LHCN-M2 (cell line): ENCODE measurements at regions not wholly inside any gene's neighbourhood (a gene's known extent, or its start where the extent isn't known, plus 50 kb on each side); places are given as distances from the start of the nearest gene placed in this dataset.

ENCODE experiments used
- DNase-seq: peaks from one replicate; pipeline ENCODE4 v3.0.0-alpha.2; 2012; ENCODE audit warnings: low read depth

DNA sequence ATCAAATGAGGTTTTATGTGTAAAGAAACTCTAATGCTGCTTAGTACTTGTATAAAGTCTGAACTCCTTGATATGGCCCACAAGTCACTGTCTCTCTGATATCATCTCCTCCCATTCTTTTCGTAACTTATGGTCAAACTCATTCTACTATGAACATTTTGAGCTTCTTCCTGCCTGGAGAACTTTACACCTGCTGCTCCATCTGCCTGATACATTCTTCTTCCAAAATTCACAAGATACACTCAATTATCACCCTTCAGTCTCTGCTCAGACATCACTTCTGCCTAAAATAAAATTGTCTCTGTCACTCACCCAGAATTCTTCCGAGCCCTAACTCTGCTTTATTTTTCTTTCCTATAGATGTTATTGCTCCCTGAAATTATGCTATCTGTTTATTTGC, 192.8 kb upstream of the LYPLAL1 start:
- no peak for DNase-seq

GRCh38 chr1:218982482-218982881, 191.2 kb upstream of the LYPLAL1 start:
- DNase-seq, result no peak

GRCh38 chr1:218983433-218983832, 190.2 kb upstream of the LYPLAL1 start:
- no peak for DNase-seq

- peak; percentile 14 for DNase-seq
Measured at GRCh38 chr1:218983848-218984247, 189.8 kb upstream of the LYPLAL1 start.

DNA sequence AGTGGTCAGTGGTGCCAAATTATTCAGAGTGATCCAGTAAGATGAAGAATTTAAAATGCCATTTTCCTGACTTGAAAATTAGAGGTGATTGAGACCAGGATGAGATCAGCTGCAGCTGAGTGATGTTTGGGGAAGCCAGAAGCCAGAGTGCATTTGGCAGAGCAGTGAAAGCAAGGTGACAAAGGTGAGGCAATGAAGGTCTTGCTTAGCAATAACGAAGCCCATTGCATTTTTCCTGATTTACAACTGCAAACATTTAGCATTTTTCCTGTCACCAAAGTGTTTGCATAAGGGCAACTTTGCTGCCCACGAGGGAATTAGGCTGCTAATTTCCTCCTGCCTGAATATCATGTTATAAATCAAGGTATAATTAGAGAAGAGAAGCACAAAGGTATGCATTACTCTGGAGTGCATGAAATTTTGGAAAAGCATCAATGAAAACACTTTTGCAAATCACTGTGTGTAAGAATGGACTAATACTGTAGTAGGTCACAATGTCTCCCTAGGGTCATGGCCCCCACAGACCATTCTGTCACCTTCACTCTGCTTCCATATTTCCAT, 188.2 kb upstream of the LYPLAL1 start:
- no peak for DNase-seq

DNA sequence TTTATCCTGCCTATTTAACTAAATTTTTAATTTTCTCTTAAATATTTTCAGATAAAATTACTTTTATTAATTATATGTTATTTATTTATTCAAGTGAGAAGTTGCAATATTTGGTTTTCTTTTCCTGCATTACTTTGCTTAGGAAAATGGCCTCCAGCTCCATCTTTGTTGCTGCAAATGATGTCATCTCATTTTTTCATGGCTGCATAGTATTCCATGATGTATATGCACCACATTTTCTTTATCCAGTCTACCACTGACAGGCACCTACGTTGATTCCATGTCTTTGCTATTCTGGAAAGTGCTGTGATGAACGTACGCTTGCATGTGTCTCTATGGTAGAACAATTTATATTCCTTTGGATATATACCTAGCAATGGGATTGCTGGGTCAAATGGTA, 186.9 kb upstream of the LYPLAL1 start:
- DNase-seq, result no peak

GRCh38 chr1:218990019-218990418, 183.7 kb upstream of the LYPLAL1 start:
- DNase-seq, result no peak

DNA sequence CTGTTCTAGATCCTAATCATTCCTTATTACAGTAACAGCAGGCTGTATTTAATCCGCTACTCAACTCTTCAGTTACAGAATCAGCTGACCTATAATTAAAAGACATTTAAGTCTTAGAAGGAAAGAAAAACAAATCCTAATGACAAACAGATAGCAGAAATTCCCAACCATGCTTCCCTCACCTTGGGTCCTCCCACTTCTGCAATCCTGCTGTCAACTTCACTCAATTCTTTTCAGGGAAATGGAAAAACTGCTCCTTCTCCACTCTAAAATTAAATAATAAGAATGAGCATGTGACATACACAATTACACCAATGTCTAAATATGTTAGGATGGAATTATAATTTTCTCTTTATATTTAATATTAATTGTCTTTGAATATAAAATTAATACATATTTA, 182.6 kb upstream of the LYPLAL1 start:
- DNase-seq, result no peak

DNA sequence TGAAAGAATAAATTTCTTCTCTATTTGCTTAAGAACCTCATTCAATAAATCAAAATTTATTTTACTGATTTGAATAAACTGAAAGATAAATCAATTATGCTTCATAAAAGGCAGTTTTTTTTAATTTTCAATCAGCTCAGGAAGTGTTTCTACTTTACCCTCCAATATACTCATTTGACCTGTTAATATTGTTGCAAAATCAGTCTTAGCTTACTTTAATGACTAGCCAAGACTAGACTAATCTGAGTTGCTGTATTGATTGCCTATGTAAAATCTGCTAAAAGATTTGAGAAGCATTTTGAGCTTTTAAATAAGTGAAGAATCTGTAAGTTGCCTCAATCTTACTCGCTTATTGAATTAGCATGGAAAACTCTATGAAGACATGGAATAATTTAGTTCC, 179.1 kb upstream of the LYPLAL1 start:
- no peak for DNase-seq

GRCh38 chr1:218995091-218995665, 178.5 kb upstream of the LYPLAL1 start:
- no peak for DNase-seq

GRCh38 chr1:218996362-218996761, 177.3 kb upstream of the LYPLAL1 start:
- DNase-seq, result peak; percentile 17

- DNase-seq, result no peak
Measured at GRCh38 chr1:219000005-219000404, 173.7 kb upstream of the LYPLAL1 start.

DNA sequence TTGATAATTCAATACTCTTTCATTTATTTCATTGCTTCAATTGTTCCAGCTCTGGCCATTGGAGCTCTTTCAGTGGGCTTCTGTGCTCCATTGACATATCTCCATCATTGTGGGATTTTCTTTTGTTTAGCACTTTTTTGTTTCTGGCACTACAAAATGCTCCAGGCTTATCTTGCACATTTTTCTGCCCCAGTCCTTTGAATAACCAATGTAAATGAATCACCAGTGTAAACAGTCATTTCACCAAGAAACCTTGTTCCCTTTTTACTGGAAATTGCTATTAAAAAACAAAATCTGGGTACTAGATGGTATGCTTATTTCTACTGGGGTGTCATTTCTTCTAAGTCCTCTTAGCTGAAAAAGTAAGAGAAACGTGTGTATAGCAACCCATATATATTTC, 173.0 kb upstream of the LYPLAL1 start:
- no peak for DNase-seq

DNA sequence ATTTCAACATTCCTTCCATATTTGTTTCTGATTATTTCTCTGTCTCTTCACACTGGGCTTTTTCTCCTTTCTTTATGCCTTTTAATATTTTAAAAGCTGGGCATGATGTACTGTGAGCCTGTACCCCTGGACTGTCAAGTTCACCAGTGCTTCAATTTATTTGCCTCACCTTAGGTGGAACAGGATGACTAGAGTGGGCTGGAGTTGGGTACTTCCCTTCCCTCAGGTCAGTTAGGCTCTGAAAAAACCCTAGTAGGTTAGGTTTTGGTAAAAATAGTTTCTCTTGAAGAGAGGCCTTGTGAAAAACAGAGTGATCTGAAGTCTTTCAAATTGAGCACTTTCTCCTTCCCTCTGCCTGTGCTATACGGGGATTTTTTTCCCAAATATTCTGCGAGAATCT, 163.0 kb upstream of the LYPLAL1 start:
- no peak for DNase-seq

GRCh38 chr1:219020386-219020785, 153.3 kb upstream of the LYPLAL1 start:
- DNase-seq, result no peak

DNA sequence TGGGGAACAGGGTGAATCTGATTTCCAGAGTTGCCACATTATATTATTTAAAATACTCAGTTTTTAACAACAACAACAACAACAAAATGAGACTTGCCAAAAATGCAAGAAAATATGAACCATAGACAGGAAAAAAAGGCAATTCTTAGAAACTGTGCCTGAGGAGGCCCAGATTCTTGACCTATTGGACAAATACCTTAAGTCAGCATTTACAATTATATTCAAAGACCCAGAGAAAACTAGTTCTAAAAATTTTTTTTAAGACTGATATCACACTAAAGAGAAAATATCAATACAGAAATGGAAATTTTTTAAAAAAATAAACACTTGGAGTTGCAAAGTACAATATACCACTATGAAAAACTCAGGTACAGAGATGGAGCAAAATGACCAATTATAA, 152.8 kb upstream of the LYPLAL1 start:
- no peak for DNase-seq

GRCh38 chr1:219027146-219027673, 146.5 kb upstream of the LYPLAL1 start:
- DNase-seq, result no peak

GRCh38 chr1:219031809-219032208, 141.9 kb upstream of the LYPLAL1 start:
- DNase-seq, result peak; percentile 18

GRCh38 chr1:219038398-219038797, 135.3 kb upstream of the LYPLAL1 start:
- DNase-seq, result no peak

GRCh38 chr1:219039017-219039681, 134.5 kb upstream of the LYPLAL1 start:
- DNase-seq, result no peak

DNA sequence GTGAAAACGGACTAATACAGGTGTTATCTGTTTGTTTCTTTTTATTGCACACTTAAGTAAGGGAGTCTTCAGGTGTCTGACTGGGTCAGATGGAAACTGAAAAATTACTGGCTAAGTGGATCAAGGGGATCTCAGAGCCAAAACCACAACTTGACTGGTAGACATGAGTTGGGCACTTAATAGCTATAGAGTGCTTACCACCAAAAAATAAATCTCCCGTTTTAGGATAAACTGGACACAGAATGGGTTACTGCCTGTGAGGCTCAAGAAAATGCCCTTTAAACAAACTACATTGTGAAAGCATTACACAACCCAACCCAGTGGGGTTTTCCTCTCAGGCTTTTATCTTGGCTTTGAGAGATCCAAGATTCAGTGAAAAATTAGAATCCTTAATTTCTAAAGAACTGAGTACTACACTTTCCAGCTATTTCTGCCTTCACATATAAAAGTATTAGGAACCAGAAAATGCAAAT, 134.0 kb upstream of the LYPLAL1 start:
- no peak for DNase-seq

DNA sequence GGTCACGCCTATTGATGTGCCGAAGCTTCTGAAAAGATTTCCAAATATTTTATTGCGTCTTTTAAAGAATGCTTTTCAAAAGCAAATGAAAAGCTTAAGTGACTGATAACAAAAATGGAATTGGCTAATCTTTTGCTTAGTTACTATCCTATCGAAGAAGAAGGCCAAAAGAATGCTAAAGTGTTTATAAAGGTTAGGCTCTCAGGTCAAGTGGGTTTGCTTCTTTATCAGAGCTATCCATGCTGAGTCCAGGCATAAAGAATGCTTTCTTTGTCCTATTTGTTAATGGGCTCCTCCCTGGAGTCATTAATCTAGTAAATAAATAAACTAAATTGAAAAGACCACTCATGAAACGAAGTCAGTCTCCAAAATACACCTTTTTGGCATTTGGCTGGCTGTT, 133.4 kb upstream of the LYPLAL1 start:
- no peak for DNase-seq

GRCh38 chr1:219041141-219041540, 132.5 kb upstream of the LYPLAL1 start:
- DNase-seq, result peak; percentile 34
